Activated CD8-positive, alpha-beta memory T cell treated with anti-CD3 and anti-CD28 coated beads, Interleukin-2, amount 50 U/mL, for 24 hours (primary cell): ENCODE measurements at regions not wholly inside any gene's neighbourhood (a gene's known extent, or its start where the extent isn't known, plus 50 kb on each side); places are given as distances from the start of the nearest gene placed in this dataset.
"Not testable (repeated sequence)": the region's sequence is repeated elsewhere in the genome, so short reads cannot be mapped to it uniquely, and the experiment has no call there.

Experiments used
- DNase-seq: peaks from one replicate; pipeline ENCODE4 v3.0.0-alpha.2; 2020; ENCODE audit errors: extremely low read depth

DNA sequence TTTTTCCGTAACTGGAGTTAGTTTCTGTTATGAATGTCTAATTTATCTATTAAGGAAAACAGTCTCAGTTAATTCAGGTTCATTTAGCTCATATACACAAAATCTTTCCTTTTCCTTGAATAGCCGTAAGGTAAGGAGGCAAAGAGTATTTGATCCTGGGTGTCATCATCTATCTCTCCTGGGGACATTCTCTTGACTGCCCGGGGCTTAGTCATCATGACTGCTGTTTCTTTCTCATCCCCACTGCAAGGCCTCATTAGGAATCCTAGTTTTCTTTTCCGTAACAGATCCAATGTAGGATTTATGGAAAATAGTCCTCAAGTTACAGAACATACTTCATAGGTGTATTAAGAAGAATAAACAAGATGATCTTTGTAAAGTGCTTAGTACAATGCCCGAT, 134.9 kb upstream of the CHD1 start:
- no peak for DNase-seq

DNA sequence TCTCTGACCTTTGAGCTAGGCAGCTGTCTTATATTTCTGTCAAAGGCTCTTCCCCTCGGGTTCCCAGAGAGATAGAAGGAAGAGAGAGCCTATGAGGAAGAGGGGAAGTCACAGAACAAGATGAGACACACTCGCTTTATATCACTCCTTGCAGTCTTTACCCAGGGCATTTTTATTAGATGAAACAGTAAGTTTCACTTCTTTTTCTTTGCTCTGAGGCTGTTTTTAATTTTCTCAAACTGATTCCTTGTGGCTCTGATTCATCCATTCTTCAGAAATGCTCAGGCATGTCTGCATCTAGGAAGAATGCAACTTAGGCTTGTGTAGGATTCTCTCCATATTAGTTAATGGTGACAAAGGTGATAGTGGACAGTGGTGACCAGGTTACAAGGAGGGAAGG, 132.9 kb upstream of the CHD1 start:
- no peak for DNase-seq

DNA sequence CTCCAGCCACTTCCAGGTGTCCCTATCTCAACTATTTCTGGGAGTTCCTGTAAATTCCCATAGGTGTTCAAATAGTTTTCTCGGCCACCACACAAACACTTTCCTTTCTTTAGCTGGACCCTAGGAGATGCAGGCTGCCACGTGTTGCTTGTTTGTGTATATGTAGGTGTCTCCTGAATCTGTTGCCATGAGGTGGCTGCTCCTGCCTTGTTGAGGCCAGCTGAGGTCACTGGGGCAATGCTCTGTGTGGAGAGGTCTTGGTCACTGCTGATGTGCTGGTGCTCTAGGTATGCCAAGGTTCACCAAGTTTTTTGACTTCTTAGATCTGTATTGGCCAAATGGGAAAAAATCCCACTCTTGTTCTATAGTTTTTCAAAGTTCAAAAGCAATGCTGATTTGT, 132.5 kb upstream of the CHD1 start:
- no peak for DNase-seq

DNA sequence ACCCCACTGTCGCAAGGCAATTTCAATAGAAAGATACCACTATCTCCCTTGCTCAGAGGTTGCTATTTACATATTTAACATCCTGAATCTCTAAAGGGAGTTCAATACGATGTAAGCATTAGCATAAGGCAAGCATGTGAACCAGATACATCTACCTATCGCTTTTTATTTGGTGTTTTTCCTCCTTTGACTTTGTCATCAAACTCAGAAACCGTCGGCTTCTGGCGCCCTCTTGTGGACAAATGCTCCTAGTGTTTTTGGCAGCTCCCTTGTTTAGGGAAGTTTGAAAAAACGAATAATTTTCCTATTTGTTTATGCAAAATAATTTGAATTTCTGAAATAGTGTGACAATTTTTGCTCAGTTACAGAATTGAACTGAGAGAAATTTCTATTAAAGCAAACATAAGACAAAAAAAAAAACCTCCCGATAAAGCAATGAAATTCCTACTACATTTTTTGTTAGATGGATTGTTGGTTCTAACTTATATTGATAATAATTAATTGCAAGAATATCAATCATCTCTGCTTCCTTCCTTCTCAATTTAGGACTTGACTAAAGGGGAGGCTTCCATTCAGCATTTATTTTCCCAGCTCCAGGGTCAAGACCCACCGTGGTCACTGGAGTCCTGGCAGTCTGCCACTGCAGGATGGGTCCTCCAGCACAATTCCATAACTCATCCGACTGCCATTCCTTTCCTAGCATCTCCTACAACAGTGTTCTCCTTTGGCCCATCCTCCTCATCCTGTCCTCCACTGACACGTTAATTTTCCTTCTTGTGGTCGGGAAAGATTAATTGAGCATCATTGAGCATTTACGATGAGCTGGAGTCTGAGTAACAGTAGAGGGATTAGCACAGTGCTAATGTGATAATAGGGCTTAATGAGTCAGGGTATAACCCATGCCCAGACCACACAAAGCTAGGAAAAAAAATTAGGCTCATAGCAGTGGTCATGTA, 131.8 kb upstream of the CHD1 start:
- DNase-seq: peak; percentile 68

DNA sequence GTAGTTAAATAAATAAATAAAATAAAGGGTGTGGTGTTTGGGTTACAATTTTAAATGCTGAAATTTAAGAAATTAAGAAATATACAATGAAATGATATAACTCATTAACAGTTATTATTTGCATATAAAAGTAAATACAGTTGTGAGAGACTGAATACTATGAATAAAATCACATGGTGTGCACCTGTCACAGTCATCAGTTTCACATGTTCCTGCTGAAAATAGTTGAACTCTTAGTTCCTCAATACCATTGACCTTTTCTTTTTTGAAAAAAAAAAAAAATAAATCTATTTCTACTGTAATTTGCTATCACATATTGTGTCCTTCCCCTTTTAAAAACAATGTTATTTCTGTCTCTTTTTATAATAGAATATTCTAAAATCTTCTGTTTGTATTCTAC, 130.9 kb upstream of the CHD1 start:
- DNase-seq: no peak

DNA sequence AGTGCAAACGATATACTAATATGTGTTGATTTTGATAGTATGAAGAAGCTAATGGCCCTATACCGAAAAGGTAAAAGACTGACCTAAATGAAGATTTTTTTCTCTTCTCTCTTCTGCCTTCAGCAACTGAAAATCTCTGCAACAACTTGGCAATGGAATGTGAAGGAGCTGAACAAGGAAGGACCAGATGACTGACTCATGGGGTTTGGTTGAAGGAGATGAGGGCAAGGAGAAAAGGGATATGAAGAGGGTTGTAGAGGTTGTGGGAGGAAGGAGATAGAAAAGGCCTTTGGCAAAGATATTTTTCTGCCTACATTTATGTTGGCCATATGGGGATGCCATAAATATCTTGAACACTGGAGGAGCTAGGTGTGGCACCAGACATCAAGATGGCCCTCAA, 129.7 kb upstream of the CHD1 start:
- no peak for DNase-seq

DNA sequence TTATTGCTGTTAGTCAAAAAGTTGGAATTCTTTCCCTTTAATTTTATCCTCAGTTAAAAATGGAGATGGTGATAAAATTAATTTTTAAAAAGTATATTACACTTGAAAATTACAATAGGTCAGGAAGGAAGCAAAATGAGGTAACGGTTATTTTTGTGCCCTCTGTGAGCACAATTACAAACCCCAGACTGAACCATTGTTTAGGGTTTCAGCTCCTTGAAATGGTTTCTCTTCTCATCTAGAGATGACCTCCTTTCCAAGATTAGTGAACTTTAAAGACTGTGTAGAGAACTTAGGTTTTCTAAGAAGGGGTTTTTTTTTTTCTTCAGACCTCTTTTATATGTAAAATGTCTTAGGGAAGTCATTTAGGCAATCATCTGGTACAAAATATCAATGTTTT, 126.2 kb upstream of the CHD1 start:
- no peak for DNase-seq

DNA sequence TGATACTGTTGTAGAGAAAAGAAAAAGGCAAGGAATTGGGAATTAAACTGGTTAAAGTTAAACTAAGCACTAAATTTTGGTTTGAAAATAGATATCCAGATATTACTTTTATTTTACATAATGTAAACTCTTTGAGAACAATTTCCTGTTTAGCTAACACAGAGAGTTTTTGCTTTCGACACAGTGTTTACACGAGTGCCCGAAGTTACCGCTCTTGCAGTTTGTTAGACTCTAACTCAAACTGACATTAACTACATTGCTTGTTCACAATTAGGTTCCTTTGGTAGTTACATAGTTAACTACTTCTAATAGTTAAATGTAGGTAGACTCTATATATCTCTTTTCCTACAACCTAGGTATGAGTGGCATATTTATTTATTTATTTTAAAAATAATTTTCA, 117.1 kb upstream of the CHD1 start:
- no peak for DNase-seq

DNA sequence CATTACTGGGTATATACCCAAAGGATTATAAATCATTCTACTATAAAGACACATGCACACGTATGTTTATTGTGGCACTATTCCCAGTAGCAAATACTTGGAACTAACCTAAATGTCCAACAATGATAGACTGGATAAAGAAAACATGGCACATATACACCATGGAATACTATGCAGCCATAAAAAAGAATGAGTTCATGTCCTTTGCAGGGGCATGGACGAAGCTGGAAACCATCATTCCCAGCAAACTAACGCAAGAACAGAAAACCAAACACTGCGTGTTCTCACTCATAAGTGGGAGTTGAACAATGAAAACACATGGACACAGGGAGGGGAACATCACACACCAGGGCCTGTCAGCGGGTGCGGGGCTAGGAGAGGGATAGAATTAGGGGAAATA, 114.5 kb upstream of the CHD1 start:
- not testable (repeated sequence) for DNase-seq

DNA sequence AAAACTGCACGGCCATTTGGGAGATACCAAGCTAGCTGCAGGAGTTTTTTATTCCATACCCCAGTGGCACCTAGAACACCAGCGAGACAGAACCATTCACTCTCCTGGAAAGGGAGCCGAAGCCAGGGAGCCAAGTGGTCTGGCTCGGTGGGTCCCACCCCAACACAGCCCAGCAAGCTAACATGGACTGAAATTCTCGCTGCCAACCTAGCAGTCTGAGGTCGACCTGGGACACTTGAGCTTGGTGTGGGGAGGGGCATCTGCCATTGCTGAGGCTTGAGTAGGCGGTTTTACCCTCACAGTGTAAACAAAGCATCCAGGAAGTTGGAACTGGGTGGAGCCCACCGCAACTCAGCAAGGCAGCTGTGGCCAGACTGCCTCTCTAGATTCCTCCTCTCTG, 108.9 kb upstream of the CHD1 start:
- DNase-seq: no peak

DNA sequence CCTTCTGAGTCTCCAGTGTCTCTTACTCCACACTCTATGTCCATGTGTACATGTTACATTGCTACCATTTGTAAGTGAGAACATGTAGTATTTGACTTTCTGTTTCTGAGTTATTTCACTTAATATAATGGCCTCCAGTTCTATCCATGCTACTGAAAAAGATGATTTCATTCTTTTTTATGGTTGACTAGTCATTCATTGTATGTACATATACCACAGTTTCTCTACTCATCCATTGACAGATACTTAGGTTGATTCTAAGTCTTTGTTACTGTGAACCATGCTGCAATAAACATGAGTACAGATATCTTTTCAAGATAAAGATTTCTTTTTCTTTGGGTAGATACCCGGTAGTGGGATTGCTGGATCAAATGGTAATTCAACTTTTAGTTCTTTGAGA, 107.1 kb upstream of the CHD1 start:
- DNase-seq: no peak

DNA sequence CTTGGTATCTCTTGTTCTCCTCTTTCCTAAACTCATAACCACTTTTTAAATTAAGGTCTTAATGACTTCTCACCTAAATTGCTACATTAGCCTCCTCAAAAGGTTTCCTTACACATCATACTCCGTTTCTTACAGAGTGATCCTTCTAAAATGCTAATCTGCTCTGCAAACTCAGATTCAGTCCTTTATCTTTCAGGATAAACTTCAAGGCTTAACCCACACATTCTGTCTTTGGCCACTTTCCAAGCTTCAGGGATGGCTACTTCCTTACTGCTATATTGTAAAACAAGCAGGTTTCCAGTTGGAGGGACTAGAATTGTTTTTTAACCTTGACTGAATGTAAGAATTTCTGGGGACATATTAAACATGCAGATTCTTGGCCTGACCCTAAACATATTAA, 105.5 kb upstream of the CHD1 start:
- no peak for DNase-seq

DNA sequence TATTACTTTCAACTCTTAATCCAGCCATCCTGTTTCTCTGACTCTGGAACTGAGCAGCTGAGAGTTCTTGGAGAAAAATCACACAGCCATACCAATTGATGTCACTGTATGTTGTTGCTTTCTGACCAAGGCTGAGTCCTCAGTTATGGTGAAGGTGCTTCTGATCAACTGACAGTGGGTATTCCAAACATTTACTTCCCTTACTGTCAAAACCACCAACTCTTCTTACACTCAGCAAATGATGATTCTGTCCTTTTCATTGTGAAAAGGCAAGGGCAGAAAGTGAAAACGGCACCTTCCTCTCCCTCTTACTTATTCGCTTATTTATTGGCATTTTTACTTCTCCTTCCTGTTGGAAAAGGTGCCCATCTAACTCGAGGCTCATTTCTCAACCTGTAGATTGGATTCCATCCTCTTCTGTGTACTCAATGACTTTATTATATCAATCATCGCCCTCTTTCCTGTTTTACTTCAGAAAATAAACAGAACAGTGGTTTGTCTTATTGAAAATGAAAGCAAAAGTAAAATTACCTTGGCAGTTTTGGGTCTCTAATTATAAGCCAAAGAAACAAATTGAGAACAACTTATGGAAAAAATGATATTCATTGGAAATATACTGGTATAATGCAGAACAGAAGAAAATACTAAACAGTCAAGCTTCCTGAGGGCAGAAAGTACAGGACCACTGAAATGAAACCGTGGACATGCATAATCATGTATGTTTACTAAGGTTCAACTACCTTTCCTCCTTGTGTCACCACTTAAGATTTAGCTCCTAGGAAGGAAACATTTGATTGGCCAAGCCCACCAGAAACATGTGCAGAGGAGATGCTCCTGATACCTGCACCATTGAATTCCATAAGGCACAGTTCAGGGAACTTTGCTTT, 104.5 kb upstream of the CHD1 start:
- no peak for DNase-seq

DNA sequence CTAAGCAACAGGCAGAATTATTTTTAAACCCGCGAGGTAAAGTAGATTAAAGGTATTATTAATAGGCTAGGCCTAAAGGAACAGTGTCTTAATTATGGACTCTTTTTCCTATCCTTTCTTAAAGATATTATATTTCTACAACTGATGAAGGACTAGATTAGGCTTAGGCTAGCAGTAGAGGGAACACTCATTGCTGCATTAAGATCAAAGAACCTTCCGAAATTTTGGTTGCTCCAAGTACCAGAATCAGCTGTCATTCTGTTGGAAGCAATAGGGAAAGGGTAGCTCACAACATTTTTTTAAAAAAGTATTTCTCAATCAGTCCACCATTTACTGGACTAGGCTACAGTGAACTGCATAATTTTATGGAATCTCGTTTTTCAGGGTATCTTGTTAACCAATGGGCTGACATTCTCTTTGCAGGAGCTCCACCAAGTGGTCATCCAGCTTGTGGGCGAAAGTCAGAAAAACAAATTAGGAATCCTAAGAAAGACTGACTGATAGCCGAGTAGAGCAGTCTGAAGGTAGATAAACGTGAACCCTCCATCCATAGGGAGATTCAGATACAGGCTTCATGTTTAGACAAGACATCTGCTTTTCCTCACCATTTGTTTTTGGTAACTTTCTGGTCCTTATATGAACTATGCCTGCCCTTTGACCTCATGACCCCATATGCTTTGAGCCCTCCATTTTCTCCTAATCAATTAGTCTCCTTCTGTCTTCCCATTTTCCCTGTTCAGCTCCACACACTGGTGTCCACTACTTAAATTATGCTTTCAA, 103.6 kb upstream of the CHD1 start:
- DNase-seq: no peak

DNA sequence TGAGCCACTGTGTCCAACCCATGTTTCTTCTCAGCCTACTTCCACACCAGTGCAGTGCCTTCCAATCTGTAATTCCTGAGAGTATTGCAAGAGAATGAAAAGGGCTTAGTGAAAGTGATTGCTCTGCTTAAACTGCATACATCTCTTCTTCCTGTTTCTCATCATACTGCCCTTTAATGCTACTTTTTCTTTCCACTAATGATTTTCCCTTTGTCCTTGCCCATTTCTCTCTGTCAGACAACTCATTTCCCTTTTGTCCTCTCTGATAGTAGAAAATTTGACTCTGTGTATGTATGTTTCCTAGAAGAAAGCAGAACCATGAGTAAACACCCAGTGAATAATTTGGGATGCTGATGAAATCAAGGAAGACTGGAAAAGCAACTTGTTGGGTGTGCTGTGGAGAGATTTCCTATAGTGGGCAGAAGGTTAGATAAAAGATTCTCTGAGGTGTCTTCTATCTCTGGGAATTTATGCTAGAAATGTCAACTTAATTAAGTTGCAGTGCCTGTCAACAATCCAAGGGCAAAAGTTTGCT, 102.2 kb upstream of the CHD1 start:
- DNase-seq: no peak

DNA sequence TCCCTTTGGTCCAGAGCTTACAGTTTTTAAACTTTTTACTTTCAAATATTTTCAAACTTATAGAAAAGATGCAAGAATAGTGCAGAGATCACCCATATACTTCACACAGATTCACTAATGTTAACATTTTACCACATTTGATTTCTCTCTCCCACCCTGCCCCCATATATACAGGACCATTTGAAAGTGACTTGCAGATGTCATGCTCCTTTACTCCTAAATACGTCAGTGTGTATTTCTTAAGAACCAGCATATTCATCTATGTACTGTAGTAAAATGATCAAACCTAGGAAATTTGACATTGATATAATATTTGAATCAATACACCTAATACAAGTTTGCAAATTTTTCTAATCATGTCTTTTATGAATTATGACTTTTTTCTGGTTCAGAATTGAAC, 100.4 kb upstream of the CHD1 start:
- no peak for DNase-seq

DNA sequence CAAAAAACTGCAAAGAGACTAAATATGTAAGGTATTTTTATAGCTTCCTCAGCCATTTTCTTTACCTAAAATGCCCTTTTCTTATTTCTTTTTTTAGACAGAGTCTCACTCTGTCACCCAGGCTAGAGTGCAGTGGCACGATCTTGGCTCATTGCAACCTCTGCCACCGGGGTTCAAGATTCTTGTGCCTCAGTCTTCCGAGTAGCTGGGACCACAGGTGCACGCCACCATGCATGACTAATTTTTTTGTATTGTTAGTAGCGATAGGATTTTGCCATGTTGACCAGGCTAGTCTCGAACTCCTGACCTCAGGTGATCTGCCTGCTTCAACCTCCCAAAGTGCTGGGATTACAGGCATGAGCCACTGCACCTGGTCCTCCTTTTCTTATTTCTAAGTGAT, 99.4 kb upstream of the CHD1 start:
- DNase-seq: not testable (repeated sequence)

DNA sequence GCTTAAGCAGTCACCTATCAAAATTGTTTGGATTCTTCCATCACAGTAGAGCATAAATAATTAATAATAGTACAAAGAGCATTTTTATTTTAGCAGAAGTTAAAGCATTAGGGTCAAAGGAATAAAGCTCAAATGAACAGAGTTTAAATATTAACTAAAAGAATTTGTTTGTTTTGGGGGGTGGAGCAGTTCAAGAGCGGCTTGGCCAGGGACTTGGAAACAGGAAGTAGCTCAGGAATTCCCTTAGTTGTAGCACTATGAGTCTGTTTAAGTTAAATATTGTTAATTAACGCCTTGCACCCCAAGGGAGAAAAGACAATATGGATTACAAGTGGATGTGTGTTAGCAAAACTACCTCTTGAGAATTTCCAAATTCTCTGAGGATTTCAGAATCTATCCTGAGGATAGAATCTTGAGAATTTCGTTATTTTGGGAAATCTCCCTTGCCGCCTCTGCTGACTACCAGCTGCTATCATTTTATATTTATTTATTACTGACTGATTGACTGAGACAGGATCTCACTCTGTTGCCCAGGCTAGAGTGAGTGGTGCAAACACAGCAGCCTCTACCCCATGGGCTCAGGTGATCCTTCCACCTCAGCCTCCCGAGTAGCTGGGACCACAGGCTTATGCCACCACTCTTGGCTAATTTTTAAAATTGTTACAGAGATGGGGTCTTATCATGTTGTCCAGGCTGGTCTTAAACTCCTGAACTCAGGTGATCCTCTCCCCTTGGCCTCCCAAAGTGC, 96.7 kb upstream of the CHD1 start:
- no peak for DNase-seq

DNA sequence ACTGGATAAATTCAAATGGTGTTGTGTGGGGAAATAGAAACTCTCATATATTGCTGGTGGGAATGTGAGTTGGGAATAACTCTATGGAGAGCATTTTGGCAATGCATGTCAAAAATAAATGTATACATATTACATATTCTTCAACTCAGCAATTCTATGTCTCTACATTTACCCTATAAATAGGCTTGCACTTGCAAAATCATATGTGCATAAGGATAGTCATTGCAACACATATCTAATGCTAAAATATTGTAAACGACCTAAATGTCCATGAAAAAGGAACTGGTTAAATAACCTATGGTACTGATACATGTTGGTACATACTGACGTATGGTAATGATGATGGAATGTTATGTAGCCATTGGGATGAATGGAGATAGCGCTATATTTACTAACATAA, 94.5 kb upstream of the CHD1 start:
- DNase-seq: no peak

DNA sequence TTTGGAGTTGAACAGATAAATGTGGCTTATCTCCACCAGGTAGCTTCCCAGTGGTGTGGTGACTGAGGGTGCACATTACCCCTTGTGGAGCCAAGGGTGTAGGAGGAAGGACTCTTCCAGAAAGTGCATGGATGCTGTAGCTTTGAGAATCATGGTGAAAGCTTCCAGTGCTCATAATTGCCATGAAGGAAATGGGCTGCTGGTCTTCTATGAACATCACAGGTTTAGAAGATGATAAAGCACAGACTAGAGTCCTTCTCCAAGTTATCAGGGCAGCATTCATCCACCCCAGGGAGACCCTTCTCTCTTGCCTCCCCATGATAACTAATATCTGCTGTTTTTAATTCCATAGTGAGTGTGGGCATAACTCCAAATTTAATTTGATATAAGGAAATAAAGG, 93.4 kb upstream of the CHD1 start:
- no peak for DNase-seq

DNA sequence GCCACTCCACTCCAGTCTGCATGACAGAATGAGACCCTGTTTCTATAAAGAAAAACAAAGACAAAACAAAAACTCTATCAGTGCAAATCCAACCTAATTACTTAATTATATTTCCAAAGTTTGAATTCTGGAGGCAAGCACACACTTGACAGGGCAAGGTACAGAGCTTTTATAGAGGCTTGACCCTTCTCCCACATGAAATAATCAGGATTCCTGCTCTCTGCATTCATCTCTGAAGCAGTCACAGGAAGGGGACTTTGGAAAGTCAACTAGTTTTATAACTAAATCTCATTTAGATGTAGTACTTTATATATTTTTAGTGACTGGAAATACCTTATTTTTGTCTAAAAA, 91.9 kb upstream of the CHD1 start:
- DNase-seq: no peak
